Muscle layer of colon (tissue), 2 donors: ENCODE measurements at regions not wholly inside any gene's neighbourhood (a gene's known extent, or its start where the extent isn't known, plus 50 kb on each side); places are given as distances from the start of the nearest gene placed in this dataset.

ENCODE experiments used
- H3K27ac ChIP-seq: one replicate; pipeline ENCODE4 v1.7.0; 2013; ENCODE audit warnings: low read depth, mild to moderate bottlenecking, low read length, moderate library complexity
- H3K27me3 ChIP-seq, 2 donors: one replicate each; pipeline ENCODE4 v1.7.0; 2013; ENCODE audit warnings: low read length in 2 of 2, mild to moderate bottlenecking in 2 of 2; ENCODE audit not compliant: insufficient read depth in 2 of 2, control insufficient read depth in 1 of 2
- H3K36me3 ChIP-seq: one replicate; pipeline ENCODE4 v1.7.0; 2013; ENCODE audit warnings: mild to moderate bottlenecking, low read length; ENCODE audit not compliant: insufficient read depth
- H3K4me1 ChIP-seq: one replicate; pipeline ENCODE4 v1.7.0; 2013; ENCODE audit warnings: mild to moderate bottlenecking, low read length; ENCODE audit not compliant: insufficient read depth
- H3K4me3 ChIP-seq, 2 donors: one replicate each; pipeline ENCODE4 v1.7.0; 2013; ENCODE audit warnings: low read length in 2 of 2, low read depth in 1 of 2, mild to moderate bottlenecking in 1 of 2, moderate library complexity in 1 of 2
- H3K9ac ChIP-seq: one replicate; pipeline ENCODE4 v1.7.0; 2013; ENCODE audit warnings: low read length
- H3K9me3 ChIP-seq: one replicate; pipeline ENCODE4 v1.7.0; 2013; ENCODE audit warnings: mild to moderate bottlenecking, low read length
- donor health status: abdominal sarcoma.
- donor health status: Adenocarcinoma of cecum.

- H3K9me3 ChIP-seq, result no peaks in the 10 kb centered on the region
- H3K27ac ChIP-seq, result no peak overlapping the region
- no peaks in the 10 kb centered on the region for H3K4me1 ChIP-seq
- H3K27me3 ChIP-seq, result no peaks in the 10 kb centered on the region
- H3K36me3 ChIP-seq, result no peaks in the 10 kb centered on the region
- H3K4me3 ChIP-seq, result no peak overlapping the region
- H3K9ac ChIP-seq, result no peak overlapping the region
Observed at GRCh38 chr10:123537188-123537961, 128.8 kb upstream of the GPR26 start.

- H3K27me3 ChIP-seq, result no peaks in the 10 kb centered on the region
- H3K4me1 ChIP-seq, result no peaks in the 10 kb centered on the region
- H3K4me3 ChIP-seq, result no peak overlapping the region
- no peaks in the 10 kb centered on the region for H3K36me3 ChIP-seq
- H3K27ac ChIP-seq, result no peak overlapping the region
- no peaks in the 10 kb centered on the region for H3K9me3 ChIP-seq
- no peak overlapping the region for H3K9ac ChIP-seq
Observed at GRCh38 chr10:123538401-123539320, 127.5 kb upstream of the GPR26 start.

- Histone ChIP-seq H3K9me3 (no peaks in the 10 kb centered on the region), H3K27me3 (no peaks in the 10 kb centered on the region)
Observed at GRCh38 chr10:123544986-123545385, 121.2 kb upstream of the GPR26 start.

GRCh38 chr10:123548770-123549169, 117.4 kb upstream of the GPR26 start:
- H3K27me3 ChIP-seq, result peaks cover 0 to 13% of the 10 kb centered on the region in 2 donors
- H3K4me3 ChIP-seq, result no peak overlapping the region
- no peak overlapping the region for H3K9ac ChIP-seq
- no peaks in the 10 kb centered on the region for H3K9me3 ChIP-seq
- H3K27ac ChIP-seq, result no peak overlapping the region
- no peaks in the 10 kb centered on the region for H3K36me3 ChIP-seq
- no peaks in the 10 kb centered on the region for H3K4me1 ChIP-seq

More at GRCh38 chr10:123544986-123545385, 121.2 kb upstream of the GPR26 start:
- Histone ChIP-seq H3K36me3 (no peaks in the 10 kb centered on the region), H3K9ac (no peak overlapping the region), H3K27ac (no peak overlapping the region), H3K4me1 (no peaks in the 10 kb centered on the region), H3K4me3 (no peak overlapping the region)

- H3K4me3 ChIP-seq, result no peak overlapping the region
- no peak overlapping the region for H3K27ac ChIP-seq
- no peak overlapping the region for H3K9ac ChIP-seq
- H3K36me3 ChIP-seq, result no peaks in the 10 kb centered on the region
- H3K27me3 ChIP-seq, result peaks cover 0 to 13% of the 10 kb centered on the region in 2 donors
- no peaks in the 10 kb centered on the region for H3K4me1 ChIP-seq
- H3K9me3 ChIP-seq, result no peaks in the 10 kb centered on the region
Observed at GRCh38 chr10:123549761-123550454, 116.2 kb upstream of the GPR26 start.

- H3K36me3 ChIP-seq, result no peaks in the 10 kb centered on the region
- no peak overlapping the region for H3K4me3 ChIP-seq
- H3K4me1 ChIP-seq, result no peaks in the 10 kb centered on the region
- no peak overlapping the region for H3K27ac ChIP-seq
- H3K9ac ChIP-seq, result no peak overlapping the region
- H3K9me3 ChIP-seq, result no peaks in the 10 kb centered on the region
- H3K27me3 ChIP-seq, result peaks cover 0 to 13% of the 10 kb centered on the region in 2 donors
Observed at GRCh38 chr10:123550675-123551096, 115.5 kb upstream of the GPR26 start.

- peaks cover 0 to 18% of the 10 kb centered on the region in 2 donors for H3K27me3 ChIP-seq
- H3K27ac ChIP-seq, result no peak overlapping the region
- no peaks in the 10 kb centered on the region for H3K4me1 ChIP-seq
- H3K9ac ChIP-seq, result no peak overlapping the region
- no peaks in the 10 kb centered on the region for H3K36me3 ChIP-seq
- no peaks in the 10 kb centered on the region for H3K9me3 ChIP-seq
- no peak overlapping the region for H3K4me3 ChIP-seq
Observed at GRCh38 chr10:123551259-123551658, 114.9 kb upstream of the GPR26 start.

- H3K4me1 ChIP-seq, result no peaks in the 10 kb centered on the region
- H3K9me3 ChIP-seq, result no peaks in the 10 kb centered on the region
- no peak overlapping the region for H3K27ac ChIP-seq
- H3K27me3 ChIP-seq, result peaks cover 0 to 22% of the 10 kb centered on the region in 2 donors
- H3K4me3 ChIP-seq, result no peak overlapping the region
- no peaks in the 10 kb centered on the region for H3K36me3 ChIP-seq
- H3K9ac ChIP-seq, result no peak overlapping the region
Observed at GRCh38 chr10:123552760-123553554, 113.2 kb upstream of the GPR26 start.

- H3K4me1 ChIP-seq, result no peaks in the 10 kb centered on the region
- H3K9me3 ChIP-seq, result no peaks in the 10 kb centered on the region
- H3K36me3 ChIP-seq, result no peaks in the 10 kb centered on the region
- H3K27ac ChIP-seq, result no peak overlapping the region
- H3K4me3 ChIP-seq, result no peak overlapping the region
- H3K9ac ChIP-seq, result no peak overlapping the region
- H3K27me3 ChIP-seq, result peaks cover 0 to 22% of the 10 kb centered on the region in 2 donors
Observed at GRCh38 chr10:123553810-123554430, 112.2 kb upstream of the GPR26 start.

- no peaks in the 10 kb centered on the region for H3K9me3 ChIP-seq
- H3K4me1 ChIP-seq, result no peaks in the 10 kb centered on the region
- H3K27ac ChIP-seq, result no peak overlapping the region
- no peak overlapping the region for H3K9ac ChIP-seq
- no peak overlapping the region for H3K4me3 ChIP-seq
- H3K27me3 ChIP-seq, result peaks cover 0 to 22% of the 10 kb centered on the region in 2 donors
- no peaks in the 10 kb centered on the region for H3K36me3 ChIP-seq
Observed at GRCh38 chr10:123554656-123555055, 111.5 kb upstream of the GPR26 start.
